WTC11 (cell line): ENCODE measurements at regions not wholly inside any gene's neighbourhood (a gene's known extent, or its start where the extent isn't known, plus 50 kb on each side); places are given as distances from the start of the nearest gene placed in this dataset.

Source experiments
- ATAC-seq: fragments of 200-7000 bp; cut with Tn5 transposase; 2 replicates; pipeline ENCODE4 v1.10.0; 2021; ENCODE audit warnings: mild to moderate bottlenecking, moderate library complexity
- CTCF ChIA-PET: fragments of 300-600 bp; sonication (Branson Sonifier 250); formaldehyde crosslinking; loops from one replicate; lab custom pipeline; 2021; ENCODE audit warnings: antibody characterized with exemption; lab: Charles Lee
- POLR2A ChIA-PET: fragments of 350-600 bp; sonication (Branson Sonifier 250); formaldehyde crosslinking; loops from one replicate; lab custom pipeline; 2021; ENCODE audit warnings: antibody characterized with exemption; lab: Charles Lee
- DNase-seq: peaks from one replicate; pipeline ENCODE4 v3.0.0; 2021; ENCODE audit warnings: low spot score
- H3K27ac Mint-ChIP-seq: 2 replicates; pipeline ENCODE4 v1.8.0; 2021; ENCODE audit warnings: mixed read lengths
- H3K27me3 Mint-ChIP-seq: 2 replicates; pipeline ENCODE4 v1.8.0; 2021; ENCODE audit warnings: low read depth, mild to moderate bottlenecking, moderate library complexity, mixed read lengths
- H3K36me3 Mint-ChIP-seq: 2 replicates; pipeline ENCODE4 v1.8.0; 2021; ENCODE audit warnings: mixed read lengths
- H3K4me1 Mint-ChIP-seq: 2 replicates; pipeline ENCODE4 v1.8.0; 2022; ENCODE audit warnings: mixed read lengths
- H3K4me3 Mint-ChIP-seq: 2 replicates; pipeline ENCODE4 v1.8.0; 2021; ENCODE audit warnings: mild to moderate bottlenecking, moderate library complexity, mixed read lengths
- H3K9me3 Mint-ChIP-seq: 2 replicates; pipeline ENCODE4 v1.8.0; 2021; ENCODE audit warnings: mixed read lengths
- ATF3 ChIP-seq: sonication (generic); formaldehyde crosslinking; conservative IDR thresholded peaks from 2 replicates; pipeline ENCODE4 v1.8.1; 2022; ENCODE audit warnings: mild to moderate bottlenecking, missing genetic modification reagents
- CREB1 ChIP-seq: sonication (generic); formaldehyde crosslinking; IDR thresholded peaks from 2 replicates; pipeline ENCODE4 v1.8.0; 2023; ENCODE audit warnings: mild to moderate bottlenecking, missing genetic modification reagents
- E2F4 ChIP-seq: sonication (generic); formaldehyde crosslinking; IDR thresholded peaks from 2 replicates; pipeline ENCODE4 v1.8.1; 2022; ENCODE audit warnings: low read depth, mild to moderate bottlenecking, moderate library complexity, missing genetic modification reagents, borderline replicate concordance
- FOXJ3 ChIP-seq: sonication (generic); formaldehyde crosslinking; IDR thresholded peaks from 2 replicates; pipeline ENCODE4 v1.9.0; 2021; ENCODE audit warnings: missing genetic modification reagents, mild to moderate bottlenecking, borderline replicate concordance
- FOXP1 ChIP-seq: sonication (generic); formaldehyde crosslinking; IDR thresholded peaks from 2 replicates; pipeline ENCODE4 v1.8.0; 2022; ENCODE audit warnings: missing genetic modification reagents, mild to moderate bottlenecking, moderate library complexity, borderline replicate concordance
- GABPB1 ChIP-seq: sonication (generic); formaldehyde crosslinking; IDR thresholded peaks from 2 replicates; pipeline ENCODE4 v1.8.1; 2023; ENCODE audit warnings: mild to moderate bottlenecking, missing genetic modification reagents
- HMGA2 ChIP-seq: fragments of 250-450 bp; sonication (Bioruptor Pico); IDR thresholded peaks from 2 replicates; pipeline ENCODE4 v1.4.0; 2021; ENCODE audit warnings: mild to moderate bottlenecking, moderate library complexity
- IRF1 ChIP-seq: sonication (generic); formaldehyde crosslinking; IDR thresholded peaks from 2 replicates; pipeline ENCODE4 v1.8.0; 2023; ENCODE audit warnings: missing genetic modification reagents
- IRF2 ChIP-seq: sonication (generic); formaldehyde crosslinking; IDR thresholded peaks from 2 replicates; pipeline ENCODE4 v1.8.0; 2022; ENCODE audit warnings: low read depth, missing genetic modification reagents, borderline replicate concordance
- JAZF1 ChIP-seq: fragments of 250-450 bp; sonication (Bioruptor Pico); IDR thresholded peaks from 2 replicates; pipeline ENCODE4 v1.9.0; 2021; ENCODE audit warnings: moderate library complexity, mild to moderate bottlenecking, inconsistent platforms
- NFE2L1 ChIP-seq: sonication (generic); formaldehyde crosslinking; IDR thresholded peaks from 2 replicates; pipeline ENCODE4 v1.8.1; 2023; ENCODE audit warnings: missing genetic modification reagents
- PRRX2 ChIP-seq: fragments of 250-450 bp; sonication (Bioruptor Pico); IDR thresholded peaks from 2 replicates; pipeline ENCODE4 v1.8.0; 2021; ENCODE audit warnings: mild to moderate bottlenecking
- ZNF138 ChIP-seq: sonication (generic); formaldehyde crosslinking; conservative IDR thresholded peaks from 2 replicates; pipeline ENCODE4 v1.8.1; 2022; ENCODE audit warnings: mild to moderate bottlenecking, moderate library complexity, missing genetic modification reagents
- ZNF396 ChIP-seq: fragments of 250-450 bp; sonication (Bioruptor Pico); IDR thresholded peaks from 2 replicates; pipeline ENCODE4 v1.8.0; 2021; ENCODE audit warnings: mild to moderate bottlenecking, moderate library complexity, borderline replicate concordance
- TF ChIP-seq, protein P1 (sequence below): sonication (generic); formaldehyde crosslinking; IDR thresholded peaks from 2 replicates; pipeline ENCODE4 v1.8.1; 2023; ENCODE audit warnings: mild to moderate bottlenecking, missing genetic modification reagents
- TF ChIP-seq, protein P2 (sequence below): sonication (generic); formaldehyde crosslinking; IDR thresholded peaks from 2 replicates; pipeline ENCODE4 v1.8.1; 2023; ENCODE audit warnings: mild to moderate bottlenecking, moderate library complexity, missing genetic modification reagents
- TF ChIP-seq, protein P3 (sequence below): fragments of 250-450 bp; sonication (Bioruptor Pico); IDR thresholded peaks from 2 replicates; pipeline ENCODE4 v1.8.0; 2021; ENCODE audit warnings: mild to moderate bottlenecking
- TF ChIP-seq, protein P4 (sequence below): fragments of 200-600 bp; IDR thresholded peaks from 2 replicates; pipeline ENCODE4 v1.8.0; 2022; ENCODE audit warnings: antibody characterized with exemption

- no peak for TF ChIP-seq IRF1
- TF ChIP-seq IRF2 (CRISPR knock-in tag), result no peak
Measured at GRCh38 chr2:18484625-18485024, 75.8 kb downstream of the RDH14 start (continued).

GRCh38 chr2:18483896-18484295 lies 76.6 kb downstream of the RDH14 start:
- DNase-seq (no peak), ATAC-seq (no peak)
- Mint-ChIP-seq H3K4me3 (no peak overlapping the region), H3K36me3 (no peaks in the 10 kb centered on the region), H3K9me3 (no peaks in the 10 kb centered on the region), H3K27ac (no peak overlapping the region)
- POLR2A ChIA-PET, result no interaction called here
- no peak for TF ChIP-seq FOXJ3 (CRISPR knock-in tag)
- TF ChIP-seq, all 79 proteins: peak for 0
- no peaks in the 10 kb centered on the region for H3K4me1 Mint-ChIP-seq
- H3K27me3 Mint-ChIP-seq, result no peaks in the 10 kb centered on the region
- CTCF ChIA-PET, result no interaction called here

DNA sequence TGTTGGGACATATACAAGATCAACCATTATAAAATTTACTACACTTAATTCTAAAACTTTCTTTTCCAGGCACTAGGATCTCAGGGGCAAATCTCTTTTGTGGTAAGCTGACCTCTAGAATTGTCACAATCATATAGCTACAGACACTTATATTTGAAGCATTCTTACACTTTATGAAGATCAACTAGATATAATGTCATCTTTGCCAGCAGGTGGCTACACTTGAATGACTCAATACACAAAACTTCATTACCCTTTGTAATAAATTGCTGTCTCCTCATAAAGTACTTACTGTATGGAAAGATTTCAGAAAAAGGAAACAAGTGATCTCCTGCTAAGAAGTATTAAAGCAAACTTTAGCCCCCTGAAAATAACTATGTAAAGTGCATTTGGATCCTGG lies 77.8 kb downstream of the RDH14 start:
- TF ChIP-seq ZNF396 (CRISPR knock-in tag), result no peak
- ChIA-PET POLR2A (no interaction called here), CTCF (no interaction called here)
- ATAC-seq, result no peak
- DNase-seq, result no peak
- no peak overlapping the region for H3K4me3 Mint-ChIP-seq
- H3K27ac Mint-ChIP-seq, result no peak overlapping the region
- H3K36me3 Mint-ChIP-seq, result no peaks in the 10 kb centered on the region
- no peaks in the 10 kb centered on the region for H3K27me3 Mint-ChIP-seq
- no peaks in the 10 kb centered on the region for H3K9me3 Mint-ChIP-seq
- no peaks in the 10 kb centered on the region for H3K4me1 Mint-ChIP-seq

GRCh38 chr2:18479947-18480369 lies 80.5 kb downstream of the RDH14 start:
- peaks cover 2% of the 10 kb centered on the region; the same call in 1 of the 2 replicates for H3K4me1 Mint-ChIP-seq
- ChIA-PET CTCF (no interaction called here), POLR2A (no interaction called here)
- H3K4me3 Mint-ChIP-seq, result no peak overlapping the region
- ATAC-seq, result no peak
- no peak for DNase-seq
- H3K36me3 Mint-ChIP-seq, result no peaks in the 10 kb centered on the region
- no peaks in the 10 kb centered on the region for H3K9me3 Mint-ChIP-seq
- no peaks in the 10 kb centered on the region for H3K27me3 Mint-ChIP-seq
- TF ChIP-seq GABPB1 (no peak), FOXP1 (no peak), PRRX2 (no peak), ATF3 (CRISPR knock-in tag) (no peak), ZNF138 (CRISPR knock-in tag) (no peak), CREB1 (no peak), IRF1 (no peak), HMGA2 (no peak), E2F4 (no peak), NFE2L1 (CRISPR knock-in tag) (no peak), JAZF1 (CRISPR knock-in tag) (no peak)
- TF ChIP-seq, protein P1, sequence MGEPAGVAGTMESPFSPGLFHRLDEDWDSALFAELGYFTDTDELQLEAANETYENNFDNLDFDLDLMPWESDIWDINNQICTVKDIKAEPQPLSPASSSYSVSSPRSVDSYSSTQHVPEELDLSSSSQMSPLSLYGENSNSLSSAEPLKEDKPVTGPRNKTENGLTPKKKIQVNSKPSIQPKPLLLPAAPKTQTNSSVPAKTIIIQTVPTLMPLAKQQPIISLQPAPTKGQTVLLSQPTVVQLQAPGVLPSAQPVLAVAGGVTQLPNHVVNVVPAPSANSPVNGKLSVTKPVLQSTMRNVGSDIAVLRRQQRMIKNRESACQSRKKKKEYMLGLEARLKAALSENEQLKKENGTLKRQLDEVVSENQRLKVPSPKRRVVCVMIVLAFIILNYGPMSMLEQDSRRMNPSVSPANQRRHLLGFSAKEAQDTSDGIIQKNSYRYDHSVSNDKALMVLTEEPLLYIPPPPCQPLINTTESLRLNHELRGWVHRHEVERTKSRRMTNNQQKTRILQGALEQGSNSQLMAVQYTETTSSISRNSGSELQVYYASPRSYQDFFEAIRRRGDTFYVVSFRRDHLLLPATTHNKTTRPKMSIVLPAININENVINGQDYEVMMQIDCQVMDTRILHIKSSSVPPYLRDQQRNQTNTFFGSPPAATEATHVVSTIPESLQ, result no peak
- TF ChIP-seq, protein P2, sequence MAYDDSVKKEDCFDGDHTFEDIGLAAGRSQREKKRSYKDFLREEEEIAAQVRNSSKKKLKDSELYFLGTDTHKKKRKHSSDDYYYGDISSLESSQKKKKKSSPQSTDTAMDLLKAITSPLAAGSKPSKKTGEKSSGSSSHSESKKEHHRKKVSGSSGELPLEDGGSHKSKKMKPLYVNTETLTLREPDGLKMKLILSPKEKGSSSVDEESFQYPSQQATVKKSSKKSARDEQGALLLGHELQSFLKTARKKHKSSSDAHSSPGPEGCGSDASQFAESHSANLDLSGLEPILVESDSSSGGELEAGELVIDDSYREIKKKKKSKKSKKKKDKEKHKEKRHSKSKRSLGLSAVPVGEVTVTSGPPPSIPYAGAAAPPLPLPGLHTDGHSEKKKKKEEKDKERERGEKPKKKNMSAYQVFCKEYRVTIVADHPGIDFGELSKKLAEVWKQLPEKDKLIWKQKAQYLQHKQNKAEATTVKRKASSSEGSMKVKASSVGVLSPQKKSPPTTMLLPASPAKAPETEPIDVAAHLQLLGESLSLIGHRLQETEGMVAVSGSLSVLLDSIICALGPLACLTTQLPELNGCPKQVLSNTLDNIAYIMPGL (CRISPR knock-in tag), result no peak
- TF ChIP-seq, protein P3, sequence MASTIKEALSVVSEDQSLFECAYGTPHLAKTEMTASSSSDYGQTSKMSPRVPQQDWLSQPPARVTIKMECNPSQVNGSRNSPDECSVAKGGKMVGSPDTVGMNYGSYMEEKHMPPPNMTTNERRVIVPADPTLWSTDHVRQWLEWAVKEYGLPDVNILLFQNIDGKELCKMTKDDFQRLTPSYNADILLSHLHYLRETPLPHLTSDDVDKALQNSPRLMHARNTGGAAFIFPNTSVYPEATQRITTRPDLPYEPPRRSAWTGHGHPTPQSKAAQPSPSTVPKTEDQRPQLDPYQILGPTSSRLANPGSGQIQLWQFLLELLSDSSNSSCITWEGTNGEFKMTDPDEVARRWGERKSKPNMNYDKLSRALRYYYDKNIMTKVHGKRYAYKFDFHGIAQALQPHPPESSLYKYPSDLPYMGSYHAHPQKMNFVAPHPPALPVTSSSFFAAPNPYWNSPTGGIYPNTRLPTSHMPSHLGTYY (CRISPR knock-in tag), result no peak
- TF ChIP-seq, protein P4, sequence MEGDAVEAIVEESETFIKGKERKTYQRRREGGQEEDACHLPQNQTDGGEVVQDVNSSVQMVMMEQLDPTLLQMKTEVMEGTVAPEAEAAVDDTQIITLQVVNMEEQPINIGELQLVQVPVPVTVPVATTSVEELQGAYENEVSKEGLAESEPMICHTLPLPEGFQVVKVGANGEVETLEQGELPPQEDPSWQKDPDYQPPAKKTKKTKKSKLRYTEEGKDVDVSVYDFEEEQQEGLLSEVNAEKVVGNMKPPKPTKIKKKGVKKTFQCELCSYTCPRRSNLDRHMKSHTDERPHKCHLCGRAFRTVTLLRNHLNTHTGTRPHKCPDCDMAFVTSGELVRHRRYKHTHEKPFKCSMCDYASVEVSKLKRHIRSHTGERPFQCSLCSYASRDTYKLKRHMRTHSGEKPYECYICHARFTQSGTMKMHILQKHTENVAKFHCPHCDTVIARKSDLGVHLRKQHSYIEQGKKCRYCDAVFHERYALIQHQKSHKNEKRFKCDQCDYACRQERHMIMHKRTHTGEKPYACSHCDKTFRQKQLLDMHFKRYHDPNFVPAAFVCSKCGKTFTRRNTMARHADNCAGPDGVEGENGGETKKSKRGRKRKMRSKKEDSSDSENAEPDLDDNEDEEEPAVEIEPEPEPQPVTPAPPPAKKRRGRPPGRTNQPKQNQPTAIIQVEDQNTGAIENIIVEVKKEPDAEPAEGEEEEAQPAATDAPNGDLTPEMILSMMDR, result no peak
- H3K27ac Mint-ChIP-seq, result no peak overlapping the region
